SU-DHL-6 (cell line): ENCODE measurements at regions not wholly inside any gene's neighbourhood (a gene's known extent, or its start where the extent isn't known, plus 50 kb on each side); places are given as distances from the start of the nearest gene placed in this dataset.

Experiments
- CTCF ChIP-seq: fragments of 200-600 bp; sonication (generic); IDR thresholded peaks from one replicate; pipeline ENCODE4 v1.5.1; 2017; ENCODE audit warnings: antibody characterized with exemption, mild to moderate bottlenecking, low read length, moderate library complexity; ENCODE audit not compliant: insufficient read depth, poor library complexity, severe bottlenecking
- EZH2phosphoT487 ChIP-seq: fragments of 200-600 bp; sonication (generic), shearing (Covaris generic); conservative IDR thresholded peaks from 2 replicates; pipeline ENCODE4 v1.6.1; 2018; ENCODE audit warnings: mild to moderate bottlenecking, antibody characterized with exemption, low read length, moderate library complexity, mixed read lengths

DNA sequence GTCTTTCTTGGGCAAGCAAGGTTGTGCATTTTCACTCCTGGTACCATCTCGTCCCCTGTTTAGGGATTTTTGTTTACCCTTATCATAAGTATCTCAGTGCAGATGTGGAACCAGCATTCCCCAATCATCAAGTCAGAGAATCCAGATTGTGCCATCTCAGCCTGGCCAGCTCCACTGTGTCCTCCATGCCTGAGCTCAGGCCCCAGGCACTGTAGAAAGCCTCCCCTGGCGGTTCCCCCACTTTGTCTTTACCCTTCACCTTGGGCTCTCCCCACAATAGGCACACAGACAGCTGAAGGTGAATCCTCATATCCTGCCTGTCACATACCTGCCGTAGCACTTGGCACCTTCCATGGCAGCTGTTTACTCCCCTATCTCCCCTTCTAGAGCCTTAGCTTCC is 264.7 kb upstream of the NFE2L3 start:
- no peak for TF ChIP-seq CTCF
- no peak for TF ChIP-seq EZH2phosphoT487
